GM21367 (cell line): ENCODE measurements at regions not wholly inside any gene's neighbourhood (a gene's known extent, or its start where the extent isn't known, plus 50 kb on each side); places are given as distances from the start of the nearest gene placed in this dataset.

ENCODE experiments used
- ATAC-seq: cut with Tn5 transposase; IDR thresholded peaks from one replicate; pipeline ENCODE4 v1.9.1; 2021; ENCODE audit not compliant: unreplicated experiment

DNA sequence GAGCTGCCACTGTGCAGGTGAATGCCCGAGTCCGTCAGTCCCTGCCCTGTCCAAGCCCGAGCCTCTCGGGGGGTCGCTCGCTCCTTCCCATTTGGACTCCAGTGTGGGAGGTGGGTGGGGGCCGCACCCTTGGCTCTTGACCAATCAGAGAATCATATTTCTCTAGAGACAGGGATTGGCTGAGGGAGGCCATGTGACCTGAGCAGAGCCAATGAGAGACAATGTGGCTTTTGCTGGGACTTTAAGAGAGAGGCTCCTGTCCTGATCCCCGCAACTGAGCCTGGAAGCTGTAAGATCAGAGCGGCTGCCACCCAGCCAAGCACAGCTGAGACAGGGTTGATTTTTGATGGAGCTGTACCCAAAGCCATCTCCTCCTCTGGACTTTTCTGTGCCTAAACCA lies 199.3 kb downstream of the TFAP2C start:
- ATAC-seq = no peak

DNA sequence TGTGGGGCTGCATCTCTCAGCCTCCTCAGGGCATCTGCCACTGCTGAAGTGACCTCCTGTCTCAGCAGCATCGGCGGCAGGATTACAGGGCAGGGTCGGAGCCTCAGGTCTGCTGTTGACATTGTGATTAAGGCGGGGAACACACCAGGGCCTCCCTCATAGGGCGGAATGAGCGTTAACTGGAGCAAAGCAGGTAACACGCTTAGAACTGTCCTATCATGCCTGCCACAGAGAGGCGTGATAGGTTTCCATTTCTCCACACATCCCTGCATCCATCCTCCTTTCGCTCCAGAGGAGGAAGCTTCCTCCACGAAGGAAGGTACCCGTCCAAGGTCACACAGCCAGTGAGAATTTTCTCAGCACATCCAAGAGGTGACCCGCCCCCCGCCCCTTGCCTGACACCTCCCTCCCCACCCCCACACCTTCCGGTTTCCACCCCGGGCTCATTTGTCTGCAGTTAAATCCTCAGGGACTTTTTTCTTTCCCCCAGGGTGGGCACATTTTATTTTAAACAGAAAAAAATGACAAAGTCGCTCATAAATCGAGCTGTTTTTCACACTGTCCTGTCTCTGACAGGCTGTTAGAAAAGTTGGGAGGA lies 200.8 kb downstream of the TFAP2C start:
- ATAC-seq = no peak

DNA sequence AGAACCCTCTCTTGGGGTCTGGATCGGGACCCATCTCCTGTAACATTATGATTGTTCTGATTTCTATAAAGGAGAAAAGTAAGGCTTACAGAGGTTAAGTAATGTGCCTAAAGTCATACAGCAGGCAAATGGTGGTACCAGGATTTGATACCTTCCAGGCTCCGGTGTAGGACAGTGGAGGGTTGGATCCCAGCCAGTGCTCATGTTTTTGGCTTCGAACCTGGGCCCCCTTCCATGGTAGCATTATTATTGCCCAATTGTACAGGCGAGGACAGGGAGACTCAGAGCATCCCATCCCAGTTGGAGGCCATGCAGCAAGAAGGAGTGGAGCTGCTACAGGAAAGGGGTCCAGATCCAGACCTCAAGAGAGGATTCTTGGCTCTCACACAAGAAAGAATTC lies 202.7 kb downstream of the TFAP2C start:
- ATAC-seq = no peak

DNA sequence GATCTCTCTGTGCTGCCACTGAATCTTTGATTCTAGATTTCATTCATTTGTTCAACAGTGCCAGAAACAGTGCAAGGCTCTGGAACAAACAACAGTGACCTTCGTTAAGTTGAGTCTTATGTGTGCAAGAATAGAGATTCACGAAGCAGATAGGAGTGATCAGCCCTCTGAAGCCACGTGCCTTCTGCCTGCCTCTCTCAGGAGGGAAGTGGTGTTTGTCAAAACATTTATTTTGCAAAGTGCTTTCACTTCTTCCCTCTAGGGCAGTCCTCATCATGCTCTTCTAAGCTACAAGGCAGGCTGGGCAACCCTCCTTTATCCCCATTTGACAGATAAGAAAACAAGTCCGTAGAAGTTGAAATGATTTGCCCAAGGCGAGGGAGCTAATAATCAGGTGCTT lies 204.3 kb downstream of the TFAP2C start:
- ATAC-seq = no peak

DNA sequence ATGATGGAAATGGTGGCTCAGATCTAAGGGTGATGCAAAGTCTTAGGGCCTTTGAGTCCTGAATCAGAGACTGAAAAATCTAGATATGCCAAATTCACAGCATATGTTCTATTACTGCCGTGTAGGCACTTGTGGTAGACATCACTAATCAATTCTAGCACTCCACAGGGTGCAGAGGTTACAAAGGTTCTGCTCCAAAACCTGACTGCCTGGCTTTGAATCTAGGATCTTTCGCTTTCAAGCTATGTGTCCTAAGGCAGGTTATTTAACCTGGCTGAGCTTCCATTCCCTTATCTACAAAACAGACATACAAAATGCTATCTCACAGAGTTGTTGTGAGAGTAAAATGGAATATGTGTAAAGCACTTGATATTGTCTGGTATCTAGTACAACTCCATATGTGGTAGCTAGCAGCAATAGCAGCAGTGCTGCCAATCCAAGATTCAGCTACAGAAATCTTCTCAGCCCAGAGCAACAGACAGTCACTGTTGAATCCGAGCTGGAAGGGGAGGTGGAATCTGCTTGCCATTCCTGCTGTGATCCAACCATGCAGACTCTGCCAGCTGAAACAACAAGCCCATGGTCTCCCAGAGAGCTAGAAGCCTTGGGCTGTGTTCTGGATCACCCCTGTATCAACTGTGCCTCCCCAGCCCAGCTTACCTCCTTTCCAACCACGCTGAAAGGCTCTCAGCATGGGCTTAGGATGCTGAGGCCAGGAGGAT lies 206.9 kb downstream of the TFAP2C start:
- no peak for ATAC-seq

DNA sequence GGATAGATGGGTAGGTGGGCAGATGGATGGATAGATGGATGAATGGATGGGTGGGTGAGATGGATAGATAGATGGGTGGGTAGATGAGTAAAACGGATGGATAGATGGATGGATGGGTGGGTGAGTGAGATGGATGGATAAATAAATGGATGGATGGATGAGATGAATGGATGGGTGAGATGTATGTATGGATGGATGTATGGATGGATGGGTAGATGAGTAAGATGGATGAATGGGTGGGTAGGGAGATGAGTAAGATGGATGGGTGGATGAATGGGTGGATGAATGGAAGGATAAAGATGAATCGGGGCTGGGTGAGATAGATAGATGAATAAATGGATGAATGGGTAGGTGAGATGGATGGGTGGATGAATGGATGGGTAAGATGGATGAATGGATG lies 210.1 kb downstream of the TFAP2C start:
- ATAC-seq = no peak

DNA sequence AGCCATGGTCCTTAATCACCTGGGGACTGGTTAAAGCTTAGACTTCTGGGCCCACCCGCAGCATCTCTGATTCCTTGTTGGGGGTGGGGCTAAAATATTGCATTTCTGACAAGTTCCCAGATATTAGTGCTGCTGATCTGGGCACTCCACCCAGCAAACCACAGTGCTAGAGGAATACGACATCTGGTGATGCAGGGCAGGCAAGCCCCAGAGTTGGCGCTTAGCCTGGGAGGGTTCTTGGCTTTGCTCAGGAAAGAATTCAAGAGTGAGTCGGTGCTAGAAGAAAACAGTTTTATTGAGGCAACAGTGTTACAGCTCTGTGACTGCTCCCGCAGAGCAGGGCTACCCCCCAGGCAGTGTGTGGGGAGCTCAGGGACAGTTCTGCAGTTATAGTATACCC lies 210.7 kb downstream of the TFAP2C start:
- ATAC-seq = no peak

DNA sequence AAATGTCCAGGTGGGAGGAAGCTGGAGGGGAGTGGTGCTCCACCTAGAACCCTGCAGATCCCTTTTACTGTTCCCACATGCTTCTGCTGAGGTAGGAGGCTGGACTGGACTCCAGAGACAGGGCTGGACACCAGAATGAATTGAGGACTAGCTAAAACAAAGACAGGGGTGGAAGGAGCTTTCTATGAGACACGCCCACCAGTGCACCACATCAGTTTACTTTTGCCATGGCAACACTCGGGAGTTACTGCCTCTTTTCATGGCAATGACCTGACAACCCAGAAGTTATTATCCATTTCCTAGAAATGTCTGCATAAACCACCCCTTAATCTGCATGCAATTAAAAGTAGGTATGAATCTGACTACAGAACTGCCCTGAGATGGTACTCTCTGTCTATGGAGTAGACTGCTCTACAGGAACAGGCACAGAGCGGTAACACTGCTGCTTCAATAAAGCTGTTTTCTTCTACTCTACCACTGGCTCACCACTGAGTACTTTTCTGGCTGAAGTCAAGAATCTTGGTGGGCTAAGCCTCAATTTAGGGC lies 211.7 kb downstream of the TFAP2C start:
- no peak for ATAC-seq

DNA sequence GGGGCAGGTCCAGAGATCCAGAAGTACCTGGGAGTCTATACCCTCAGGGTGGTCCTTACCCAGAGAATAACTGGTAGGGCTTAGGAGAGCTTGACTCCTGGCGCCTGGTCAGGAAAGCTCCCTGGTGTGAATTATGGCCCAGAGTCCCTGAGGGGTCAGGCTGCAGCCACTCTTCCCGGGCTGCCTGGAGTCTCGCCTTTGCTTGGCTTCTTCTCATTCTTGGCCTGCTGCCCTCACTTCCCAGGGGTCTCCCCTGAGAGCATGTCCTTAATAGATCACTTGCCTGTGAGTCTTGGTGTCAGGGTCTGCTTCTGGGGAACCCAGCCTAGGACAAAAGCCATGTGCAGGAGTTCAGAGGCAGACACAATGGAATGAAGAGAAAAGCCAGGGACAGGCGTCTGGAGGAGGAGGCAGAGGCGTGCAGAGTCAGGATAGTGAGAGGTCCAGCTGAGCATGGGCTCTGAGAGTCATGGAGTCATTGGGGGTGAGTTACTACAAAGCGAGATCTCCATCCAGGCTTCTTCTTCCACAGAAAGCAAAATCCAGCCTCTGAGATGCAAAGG lies 212.3 kb downstream of the TFAP2C start:
- ATAC-seq = no peak

DNA sequence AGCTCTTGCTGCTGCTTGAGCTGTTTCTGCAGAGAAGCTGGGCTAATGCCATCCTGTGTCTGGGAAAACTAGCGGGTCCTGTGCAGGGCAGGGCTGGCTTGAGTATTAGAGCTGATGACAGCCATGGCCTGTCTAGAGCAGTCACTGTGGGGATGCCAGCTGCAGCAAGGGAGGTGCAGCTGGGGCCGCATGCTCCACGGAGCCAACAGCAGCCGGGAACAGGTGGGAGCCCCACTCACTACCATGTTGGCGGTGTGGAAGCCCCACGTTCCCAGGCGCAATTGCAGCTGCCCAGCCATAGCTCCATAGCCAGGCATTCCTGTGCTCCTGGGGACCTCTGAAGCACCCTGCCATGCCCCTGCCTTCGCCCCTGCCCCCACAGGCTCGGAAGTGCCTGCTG lies 212.9 kb downstream of the TFAP2C start:
- no peak for ATAC-seq

DNA sequence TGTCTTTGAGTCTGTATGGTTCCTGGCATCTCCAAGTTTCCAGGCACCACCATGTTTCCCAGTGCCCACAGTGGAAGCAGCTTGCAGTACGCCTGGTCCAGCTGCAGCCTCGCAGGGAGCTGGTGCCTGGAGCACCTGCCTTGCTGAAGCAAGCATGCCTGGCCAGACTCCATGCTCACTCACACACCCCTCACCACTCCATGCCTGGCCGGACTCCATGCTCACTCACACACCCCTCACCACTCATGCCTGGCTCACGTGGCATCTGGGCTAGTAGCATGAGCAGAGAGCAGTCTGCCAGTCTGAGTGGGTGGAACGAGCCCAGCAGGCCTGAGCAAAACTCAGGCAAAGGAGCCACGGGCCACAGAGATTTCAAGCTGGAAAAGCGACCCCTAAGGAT lies 214.3 kb downstream of the TFAP2C start:
- no peak for ATAC-seq

DNA sequence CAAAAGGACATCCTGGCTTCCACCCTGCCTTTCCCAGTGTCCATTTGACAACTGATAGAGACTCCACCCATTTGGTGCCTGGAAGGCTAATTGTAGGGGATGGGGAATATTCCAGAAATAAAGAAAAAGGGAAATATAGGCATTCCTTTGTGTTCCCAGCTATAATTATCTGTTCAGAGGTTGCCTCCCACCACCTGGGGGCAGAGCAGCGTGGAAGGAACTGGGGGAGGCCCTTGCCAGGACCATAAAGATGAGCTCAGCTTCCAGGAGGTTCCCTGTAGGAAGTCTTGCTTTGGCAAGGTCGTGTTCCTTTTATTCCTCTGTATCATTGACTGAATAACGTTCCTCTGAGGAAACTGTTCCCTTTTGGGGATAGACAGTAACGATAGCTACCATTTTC lies 214.7 kb downstream of the TFAP2C start:
- no peak for ATAC-seq

DNA sequence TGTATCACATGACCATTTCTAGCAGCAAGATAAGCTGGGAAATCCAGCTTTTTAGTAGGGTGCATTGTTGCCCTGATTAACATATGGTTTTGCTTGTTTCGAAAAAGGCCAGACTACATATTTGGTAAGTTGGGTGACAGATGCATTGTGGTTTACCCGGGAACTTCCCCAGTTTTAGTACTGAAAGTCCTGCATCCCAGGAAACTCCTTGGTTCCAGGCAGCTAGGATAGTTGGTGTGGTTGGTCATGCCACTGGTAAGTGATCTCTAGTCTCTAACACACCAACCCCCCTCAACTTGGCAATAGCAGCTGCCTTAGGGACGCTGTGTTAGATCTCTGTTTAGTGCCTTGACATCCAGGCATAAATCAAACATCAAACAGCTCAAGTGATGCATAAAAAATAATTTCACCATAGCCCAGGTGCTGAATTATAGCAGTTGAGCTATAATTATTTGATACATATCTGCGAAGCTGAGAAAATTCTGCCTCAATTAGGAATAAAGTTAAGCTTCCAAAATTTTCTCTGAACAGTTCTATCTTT lies 216.5 kb downstream of the TFAP2C start:
- ATAC-seq = no peak

DNA sequence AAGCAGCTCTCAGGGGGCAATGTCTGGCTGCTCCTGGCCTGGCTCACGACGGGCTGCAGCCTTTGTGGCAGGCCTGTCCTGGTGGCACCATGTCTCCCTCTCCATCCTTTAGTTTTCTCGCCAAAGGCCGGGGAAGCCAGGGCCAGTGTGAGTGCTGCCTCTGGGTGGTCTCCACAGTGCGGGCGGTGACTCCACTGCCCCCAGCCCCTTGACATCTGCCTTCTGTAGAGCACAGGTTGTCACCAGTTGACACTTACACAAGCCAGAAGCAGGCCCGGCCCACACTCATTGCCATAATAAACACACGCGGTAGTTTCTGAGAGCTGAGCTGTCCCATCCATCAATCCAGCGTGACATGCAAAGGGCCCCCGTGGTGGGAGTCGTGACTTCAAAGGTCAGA lies 219.5 kb downstream of the TFAP2C start:
- no peak for ATAC-seq

DNA sequence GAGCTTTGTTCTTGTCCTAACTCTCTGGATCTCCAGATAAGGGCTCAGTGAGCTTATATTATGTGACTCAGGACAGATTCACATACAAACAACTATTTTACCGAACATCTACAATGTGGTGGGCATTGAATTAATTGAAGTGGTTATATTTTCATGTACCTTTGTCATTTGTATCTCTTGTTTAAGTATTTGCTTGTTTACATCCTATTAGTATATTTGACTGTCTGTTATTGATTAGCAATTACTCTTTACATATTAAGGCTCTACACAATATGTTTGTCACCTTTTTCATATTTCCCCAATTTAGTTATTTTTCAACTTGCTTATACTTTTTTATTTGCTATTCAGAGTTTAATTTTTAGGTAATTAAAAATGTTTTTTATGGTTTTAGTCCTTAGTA lies 222.4 kb downstream of the TFAP2C start:
- ATAC-seq = no peak

DNA sequence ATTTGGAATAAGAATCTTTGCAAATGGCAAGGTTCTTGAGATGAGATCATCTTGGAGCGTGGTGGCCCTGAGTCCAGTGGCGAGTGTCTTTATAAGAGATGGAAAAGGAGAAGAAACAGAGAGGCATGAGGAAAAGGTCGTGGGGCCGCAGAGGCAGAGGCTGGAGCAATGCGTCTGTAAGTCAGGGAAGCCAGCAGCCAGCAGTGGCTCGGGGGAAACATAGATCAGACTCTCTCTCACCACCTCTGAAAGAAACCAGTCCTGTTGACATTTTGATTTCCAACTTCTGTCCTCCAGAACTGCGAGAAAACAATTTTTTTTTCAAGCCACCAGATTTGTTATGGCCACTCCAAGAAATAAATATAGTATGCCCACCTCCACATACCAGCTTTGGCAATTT lies 226.6 kb downstream of the TFAP2C start:
- no peak for ATAC-seq

DNA sequence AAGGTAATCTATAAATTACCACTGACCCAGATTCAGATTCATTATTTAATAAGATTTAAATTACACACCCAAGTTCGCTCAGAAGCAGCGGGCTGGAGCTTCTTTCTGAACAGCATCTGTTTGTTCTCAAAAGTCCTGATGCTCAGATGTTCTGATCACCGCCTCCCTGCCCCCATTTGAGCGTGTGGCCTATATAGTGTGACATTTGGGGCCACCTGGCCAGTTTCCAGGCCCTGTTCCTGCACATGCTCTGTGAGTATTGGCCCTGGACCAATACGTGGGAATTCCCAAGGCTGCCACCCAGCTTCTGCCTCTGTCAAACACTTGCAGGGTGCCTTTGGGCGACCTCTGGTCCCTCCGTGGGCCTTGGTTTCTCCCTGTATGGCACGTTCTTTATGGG lies 228.8 kb downstream of the TFAP2C start:
- no peak for ATAC-seq

DNA sequence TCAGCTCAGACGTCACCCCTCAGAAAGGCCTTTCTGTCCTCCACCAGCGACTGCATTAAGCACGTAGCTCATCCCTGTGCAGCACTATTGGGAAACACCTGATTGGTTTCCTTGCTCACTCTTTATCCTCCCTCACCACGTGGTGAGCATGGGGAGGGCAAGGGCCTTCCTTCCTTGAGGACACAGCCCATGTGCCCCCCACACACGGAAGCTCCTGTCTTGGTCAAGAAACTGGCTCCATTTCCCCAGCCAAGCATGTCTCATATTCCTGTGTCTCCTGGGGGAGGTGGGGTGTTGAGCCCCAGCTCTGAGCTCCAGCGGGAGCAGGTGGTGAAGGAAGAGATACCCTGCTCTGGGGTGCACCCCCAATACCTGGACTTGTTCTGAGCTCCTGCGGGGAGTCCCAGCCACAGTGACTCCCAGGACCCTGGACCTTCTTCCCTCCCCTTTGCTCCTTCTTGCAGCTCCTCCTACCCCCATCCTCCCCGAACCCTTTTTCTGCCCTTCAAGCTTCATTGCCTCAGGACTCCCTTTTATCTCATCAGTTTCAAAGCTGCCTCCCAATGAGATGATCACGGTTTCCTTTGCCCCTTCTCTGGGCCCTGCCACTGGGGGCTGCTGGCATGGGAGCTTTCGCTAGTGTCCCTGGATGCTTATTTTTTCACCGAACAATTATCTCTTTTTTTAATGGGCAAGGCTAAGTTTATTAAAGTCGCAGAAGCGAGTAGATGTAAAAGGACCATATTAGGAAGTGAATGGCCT lies 230.1 kb downstream of the TFAP2C start:
- ATAC-seq = no peak

DNA sequence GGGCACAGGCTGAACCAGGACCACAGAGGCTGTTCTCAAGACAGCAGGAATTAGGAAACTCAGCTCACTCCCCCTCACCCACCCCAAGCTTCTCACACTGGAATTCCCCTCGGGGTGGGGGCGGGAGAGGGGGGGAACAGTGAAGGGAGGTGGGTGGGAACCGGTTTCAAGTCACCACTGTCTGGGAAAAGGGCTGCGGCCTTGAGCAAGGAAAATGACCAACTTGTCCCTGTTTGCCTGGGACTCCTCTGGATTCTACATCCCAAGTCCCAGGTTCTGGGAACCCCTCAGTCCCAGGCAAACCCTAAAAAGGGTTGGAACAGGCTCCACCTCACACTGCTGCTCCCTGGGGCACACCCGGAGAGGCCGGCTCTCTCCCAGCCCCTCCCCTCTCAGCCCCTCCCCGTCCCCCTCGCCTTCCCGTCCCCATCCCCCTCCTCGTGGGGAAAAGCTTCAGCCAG lies 230.7 kb downstream of the TFAP2C start:
- no peak for ATAC-seq

DNA sequence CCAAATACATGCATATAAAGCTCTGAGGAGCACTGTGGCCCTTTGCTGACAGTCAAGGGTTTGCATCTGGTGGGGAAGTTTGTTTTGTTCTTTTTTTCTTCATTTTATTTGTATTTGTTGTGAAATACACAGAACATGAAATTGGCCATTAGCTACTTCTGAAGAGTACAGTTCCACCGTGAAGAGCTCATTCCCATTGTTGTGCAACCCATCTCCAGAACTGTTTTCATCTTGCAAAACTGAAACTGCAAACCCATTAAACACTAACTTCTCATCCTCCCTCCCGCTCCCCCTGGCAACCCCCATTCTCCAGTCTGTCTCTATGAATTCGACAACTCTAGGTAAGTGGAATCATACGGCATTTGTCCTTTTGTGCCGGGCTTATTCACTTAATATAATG lies 231.3 kb downstream of the TFAP2C start:
- no peak for ATAC-seq

DNA sequence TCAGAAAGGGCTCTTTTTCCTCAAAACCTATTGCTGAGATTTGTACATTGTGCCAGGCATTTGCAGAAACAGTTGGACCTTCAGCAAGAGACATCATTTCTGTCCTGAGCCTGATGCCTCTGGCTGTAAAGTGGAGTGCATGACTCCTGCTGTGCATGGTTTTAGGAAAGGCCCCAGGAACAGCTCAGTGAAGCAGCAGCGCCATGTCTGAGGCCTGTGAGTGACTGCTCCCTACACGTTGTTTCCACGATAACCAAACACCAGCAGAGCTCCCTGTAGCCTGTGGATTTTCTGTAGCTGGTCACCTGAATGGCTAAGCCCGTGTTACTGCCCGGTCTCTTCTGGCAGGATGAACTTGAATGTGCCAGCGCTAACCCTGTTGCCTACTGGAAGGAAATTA lies 232.5 kb downstream of the TFAP2C start:
- no peak for ATAC-seq
